Posterior cingulate gyrus (tissue), 11 donors: ENCODE measurements at regions not wholly inside any gene's neighbourhood (a gene's known extent, or its start where the extent isn't known, plus 50 kb on each side); places are given as distances from the start of the nearest gene placed in this dataset.
A peak's percentile ranks its signal among the peaks of the same experiment; 100 is the strongest.

Experiments
- DNase-seq, 10 donors: peaks; one replicate each; pipeline versions ENCODE4 v3.0.0 to v3.0.0-alpha.2; 2020 to 2021; ENCODE audit warnings: mixed read lengths in 3 of 10
- intact Hi-C: fragments of 100-400 bp; cut with DNase I; formaldehyde crosslinking; loops from one replicate; pipeline ENCODE4 v1.15.1; 2023

DNA sequence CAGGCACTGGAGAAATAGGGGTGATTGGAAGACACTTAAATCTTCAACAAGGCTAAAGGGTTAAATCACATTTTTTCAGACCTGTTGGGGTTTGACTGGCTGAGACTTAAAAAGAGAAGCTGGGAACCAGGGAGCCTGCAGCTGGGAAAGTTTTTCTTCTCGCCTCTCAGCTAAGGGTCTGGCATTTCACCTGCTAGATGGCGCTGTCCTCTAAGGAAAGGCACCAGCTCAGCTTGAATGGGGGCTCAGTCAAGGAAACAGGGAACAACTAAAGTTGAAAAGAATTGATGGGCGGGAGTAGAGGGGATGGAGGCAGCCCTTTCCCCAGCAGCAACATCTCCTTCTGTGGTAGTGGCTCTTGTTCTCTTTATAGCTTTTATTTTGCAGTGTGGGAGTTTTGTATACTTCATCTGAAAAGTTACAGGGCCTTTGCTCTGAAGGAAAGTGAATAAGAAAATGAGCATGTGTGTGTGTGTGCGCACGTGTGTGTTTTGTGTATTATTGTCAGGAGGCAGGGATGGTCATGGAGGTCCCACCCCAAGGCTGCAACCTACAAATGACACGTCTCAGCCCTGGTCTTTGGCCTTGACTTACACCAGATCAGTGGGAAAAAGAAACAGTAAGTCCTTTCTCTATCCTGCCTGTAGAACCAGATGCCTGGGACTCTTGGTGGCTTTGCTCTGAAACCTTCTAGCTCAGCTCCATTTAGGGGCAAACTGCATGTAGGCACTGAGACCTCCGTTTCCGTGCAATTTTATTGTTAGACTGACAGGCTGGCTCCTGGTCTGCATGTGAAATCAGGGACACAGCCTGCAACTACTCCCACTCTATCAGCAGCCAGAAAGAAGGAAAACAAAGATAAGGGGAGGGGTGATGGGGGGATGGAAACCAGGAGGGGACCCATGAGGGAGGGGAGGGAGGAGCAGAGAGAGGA, 316.2 kb upstream of the CLINT1 start:
- DNase-seq = peak in 8 of 10 donors; percentile 32 to 93 (median 70)
- intact Hi-C loops = loop anchor here (1.0 to 10.0 kb wide), 2 partner anchors 520 to 932 kb away; no protein-coding TSS in a partner anchor

DNA sequence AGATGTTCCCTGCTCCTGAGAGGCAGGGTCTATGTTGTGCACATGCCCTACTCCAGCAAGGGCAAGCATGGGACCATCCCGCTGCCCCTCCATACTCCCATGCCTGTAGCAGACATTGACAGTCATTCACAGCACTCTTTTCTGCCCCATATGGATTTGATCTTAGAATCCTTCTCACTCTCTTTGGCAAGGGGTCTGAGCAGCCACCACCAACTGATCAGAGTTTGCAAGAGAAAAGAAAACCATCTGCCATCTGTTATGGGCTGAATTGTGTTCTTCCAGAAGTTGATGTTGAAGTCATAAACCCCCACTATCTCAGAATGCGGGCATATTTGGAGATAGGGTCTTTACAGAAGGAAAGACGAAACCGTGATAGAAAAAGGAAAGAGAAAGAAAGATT, 315.1 kb upstream of the CLINT1 start:
- DNase-seq = no peak
- intact Hi-C loops = loop anchor here (10.0 kb wide), 1 partner anchor 521 kb away; no protein-coding TSS in a partner anchor

DNA sequence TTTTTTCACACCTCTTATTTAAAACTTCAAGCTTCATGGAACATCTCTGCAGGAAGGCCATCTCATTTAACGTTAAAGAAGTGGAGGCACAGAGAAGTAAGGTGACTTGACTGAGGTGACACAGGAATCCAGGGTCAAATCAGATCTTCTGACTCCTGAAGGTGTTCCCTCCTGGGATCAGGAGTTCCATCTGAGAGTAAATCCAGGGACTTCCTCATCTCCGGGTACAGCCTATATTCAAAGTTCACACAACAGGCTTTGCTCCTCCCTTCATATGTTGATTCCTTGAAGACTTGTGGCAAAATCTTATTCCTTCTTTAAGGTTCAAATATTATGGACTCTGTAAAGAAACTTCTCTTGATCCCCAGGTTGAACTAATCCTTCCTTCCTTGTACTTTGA, 313.1 kb upstream of the CLINT1 start:
- intact Hi-C loops = loop anchor here (10.0 kb wide), 1 partner anchor 523 kb away; no protein-coding TSS in a partner anchor

DNA sequence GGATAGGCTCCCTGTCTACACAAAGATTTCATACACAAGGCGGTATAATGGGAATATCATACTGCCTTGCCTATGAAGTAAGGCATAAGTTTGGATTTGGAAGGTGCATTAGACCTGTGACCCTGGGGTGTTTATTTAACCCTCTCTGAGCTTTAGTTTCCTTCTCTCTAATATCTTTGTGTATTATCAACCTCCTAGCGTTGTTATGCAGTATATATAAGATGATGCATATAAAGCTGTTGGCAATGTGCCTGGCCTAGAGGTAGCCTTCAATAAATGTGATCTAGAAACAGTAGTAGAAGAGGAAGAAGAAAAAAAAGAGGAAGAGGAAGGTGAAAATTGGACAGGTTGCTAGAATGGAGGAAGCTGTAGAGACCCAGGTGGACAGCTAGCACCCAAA, 311.6 kb upstream of the CLINT1 start:
- intact Hi-C loops = loop anchor here (10.0 kb wide), 1 partner anchor 524 kb away; no protein-coding TSS in a partner anchor
- DNase-seq = no peak

More for the DNA sequence above, 313.1 kb upstream of the CLINT1 start:
- DNase-seq = no peak

DNA sequence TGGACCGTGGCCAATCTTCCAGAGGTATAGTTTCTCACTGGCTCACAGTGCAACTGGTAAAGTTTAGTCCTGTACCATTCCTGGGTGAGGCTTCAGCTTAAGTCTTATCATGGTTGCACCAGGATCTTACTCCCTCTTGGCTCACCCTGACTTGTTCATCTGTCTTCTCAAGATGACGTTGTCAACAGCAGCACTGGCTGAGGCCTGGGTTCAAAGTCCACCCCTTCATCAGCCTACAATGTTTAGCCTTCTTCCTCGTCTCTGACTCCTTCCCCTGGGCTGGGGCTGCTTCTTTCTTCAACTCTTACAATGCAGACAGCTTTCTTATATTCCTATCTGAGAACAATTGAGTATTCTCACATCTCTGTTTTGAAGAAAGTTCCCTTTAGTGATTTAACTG, 311.1 kb upstream of the CLINT1 start:
- DNase-seq = no peak
- intact Hi-C loops = loop anchor here (10.0 kb wide), 1 partner anchor 525 kb away; no protein-coding TSS in a partner anchor

DNA sequence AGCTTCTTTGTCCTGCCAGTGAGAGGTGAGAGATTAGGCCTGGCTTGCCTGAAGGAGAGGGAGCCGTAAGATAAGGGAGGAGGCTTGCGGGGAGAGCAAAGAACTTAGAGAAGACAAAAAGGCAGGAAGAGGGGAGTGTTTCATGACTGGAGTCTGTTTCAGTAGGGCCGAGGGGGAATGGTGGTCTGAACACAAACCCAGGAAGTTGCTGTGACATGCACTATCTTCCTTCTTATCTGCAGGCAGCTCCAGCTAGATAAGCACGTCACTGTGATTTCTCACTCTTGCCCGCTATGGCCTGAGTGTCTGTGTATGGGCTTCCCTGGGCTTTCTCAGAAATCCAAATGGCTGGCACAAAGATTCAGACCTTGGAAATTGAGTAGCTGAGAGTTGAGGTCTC, 307.5 kb upstream of the CLINT1 start:
- intact Hi-C loops = no loop called here
- no peak for DNase-seq

DNA sequence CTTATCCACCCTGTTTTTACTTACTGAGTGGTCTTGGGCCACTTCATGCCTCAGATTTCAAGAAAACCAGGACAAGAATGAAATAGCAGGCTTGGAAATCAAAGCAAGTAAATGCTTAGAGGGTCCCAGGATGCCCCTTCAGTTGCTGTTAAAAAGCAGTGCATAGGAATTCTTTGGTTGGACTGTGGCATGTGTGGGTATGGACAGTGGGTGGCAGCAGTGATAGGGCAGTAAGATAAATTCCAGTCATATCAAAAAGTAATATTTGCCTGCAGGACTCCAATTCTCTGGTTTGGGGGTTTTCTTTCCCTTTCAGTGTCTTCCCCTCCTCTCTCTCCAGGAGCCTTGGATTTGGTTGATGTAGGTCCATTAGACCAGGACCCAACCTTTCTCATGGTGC, 306.7 kb upstream of the CLINT1 start:
- no peak for DNase-seq
- intact Hi-C loops = no loop called here

DNA sequence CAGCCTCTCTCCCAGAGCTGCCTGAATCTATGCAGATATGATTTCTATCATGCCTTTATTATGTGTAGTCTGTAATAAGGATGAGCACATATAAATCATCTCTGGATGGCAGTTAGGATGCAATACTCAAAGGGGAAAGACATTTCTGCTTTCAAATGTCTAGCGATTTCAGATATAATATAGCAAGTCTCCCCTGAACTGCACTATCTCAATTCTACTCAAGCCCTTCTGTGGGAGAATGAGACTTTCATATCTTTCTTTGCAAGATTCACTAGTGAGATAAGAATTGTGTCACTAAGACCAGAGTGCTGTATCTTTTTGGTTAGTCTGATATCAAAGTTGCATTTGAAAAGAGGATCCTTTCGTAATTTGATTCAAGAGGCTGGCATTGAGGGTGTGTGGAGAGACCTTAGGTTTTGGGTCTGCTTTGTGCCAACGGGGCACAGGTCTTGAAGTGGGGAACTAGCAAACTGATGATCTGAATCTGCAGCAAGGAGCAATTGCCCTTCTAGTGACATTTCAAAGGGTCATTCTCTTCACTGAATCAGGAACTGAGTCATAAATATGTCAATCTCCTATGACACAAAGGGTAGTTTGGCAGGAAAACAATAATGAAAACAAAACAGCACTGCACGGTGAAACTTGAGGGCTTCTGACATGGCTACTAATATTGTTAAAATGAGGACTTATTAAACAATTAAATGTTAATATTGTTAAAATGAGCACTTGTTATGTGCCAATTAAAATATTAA, 305.5 kb upstream of the CLINT1 start:
- intact Hi-C loops = no loop called here
- no peak for DNase-seq

DNA sequence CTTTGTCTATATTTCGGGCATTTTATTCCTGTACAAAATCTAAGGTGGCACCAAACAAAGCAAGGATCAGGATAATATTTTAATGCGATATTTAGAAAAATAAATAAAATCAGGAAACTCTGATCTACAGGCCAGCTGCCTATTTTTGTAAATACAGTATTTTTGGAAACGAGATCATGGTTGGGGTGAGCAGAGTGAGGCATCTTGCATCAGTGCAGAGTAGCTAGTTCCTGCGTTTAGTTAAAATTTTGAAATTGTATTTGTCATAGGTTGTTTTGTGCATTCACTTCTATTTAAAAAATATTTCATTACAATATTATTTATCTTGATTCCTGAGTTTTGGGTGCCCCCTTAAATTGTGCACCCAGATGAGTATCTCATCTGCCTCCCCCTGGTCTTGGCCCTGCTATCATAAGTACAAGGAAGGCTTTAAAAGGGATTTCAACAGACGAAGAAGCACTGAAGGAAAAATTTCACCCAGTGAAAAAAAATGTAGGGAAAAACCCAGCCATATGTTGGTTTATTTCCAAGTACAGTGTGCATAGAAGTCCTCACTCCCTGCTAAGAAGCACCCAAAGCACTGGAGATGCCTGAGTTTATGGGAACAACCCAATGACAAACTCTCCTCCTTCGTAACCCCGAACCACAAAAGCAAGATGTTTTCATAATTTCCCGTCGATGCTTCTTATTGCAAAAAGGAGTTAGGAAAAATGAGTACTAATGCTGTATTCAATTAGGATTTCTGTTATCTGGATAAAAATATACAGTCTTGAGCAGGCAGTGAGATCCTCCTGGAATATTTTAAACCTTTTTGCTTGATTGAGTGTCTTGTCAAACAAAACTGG, 304.7 kb upstream of the CLINT1 start:
- intact Hi-C loops = no loop called here

DNA sequence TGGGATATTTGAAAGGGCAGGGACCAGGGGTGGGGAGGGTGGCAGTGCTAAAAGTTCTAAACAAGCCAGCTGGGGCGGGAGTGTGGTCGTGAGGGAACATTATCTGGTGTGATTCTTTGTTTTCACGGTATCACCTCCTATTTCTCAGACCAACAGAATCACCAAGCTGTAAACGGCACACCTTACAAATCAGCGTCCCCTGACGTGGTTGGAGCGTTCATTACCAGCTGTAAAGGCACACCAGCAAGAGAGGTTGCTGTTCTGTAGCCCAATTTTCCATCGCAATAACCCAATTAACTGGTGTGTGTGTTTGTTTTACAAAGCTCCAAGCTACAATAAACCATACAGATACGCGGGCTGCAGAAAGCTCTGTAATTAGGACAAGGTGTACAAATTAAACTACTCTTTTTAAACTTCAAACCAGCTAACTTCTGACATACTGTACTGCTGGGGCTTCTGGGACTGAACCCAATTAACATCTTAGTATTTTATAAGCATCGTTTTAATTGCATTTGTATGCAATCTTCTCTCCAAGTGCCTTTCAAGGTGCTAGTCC, 303.6 kb upstream of the CLINT1 start:
- intact Hi-C loops = no loop called here
- no peak for DNase-seq

More for the DNA sequence above, 304.7 kb upstream of the CLINT1 start:
- DNase-seq = no peak

DNA sequence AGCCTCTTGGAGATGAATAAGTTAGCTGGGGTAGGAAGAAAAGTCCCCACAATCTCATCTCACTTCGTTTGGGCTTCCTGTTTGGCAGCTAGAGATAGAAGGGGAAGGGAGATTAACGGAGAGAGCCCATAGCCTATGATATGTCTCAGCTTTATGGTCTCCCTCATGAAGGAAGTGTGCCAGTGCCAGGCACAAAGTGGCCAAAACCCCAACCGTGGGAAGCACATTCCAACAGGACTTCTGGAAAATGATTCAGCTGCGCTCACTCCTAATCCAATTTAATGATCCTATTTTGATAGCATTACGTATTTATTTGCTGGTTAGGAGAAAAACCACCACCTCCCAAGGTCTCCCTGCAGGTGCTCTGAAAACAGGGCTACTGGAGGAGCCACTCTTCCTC, 303.1 kb upstream of the CLINT1 start:
- intact Hi-C loops = no loop called here
- no peak for DNase-seq

DNA sequence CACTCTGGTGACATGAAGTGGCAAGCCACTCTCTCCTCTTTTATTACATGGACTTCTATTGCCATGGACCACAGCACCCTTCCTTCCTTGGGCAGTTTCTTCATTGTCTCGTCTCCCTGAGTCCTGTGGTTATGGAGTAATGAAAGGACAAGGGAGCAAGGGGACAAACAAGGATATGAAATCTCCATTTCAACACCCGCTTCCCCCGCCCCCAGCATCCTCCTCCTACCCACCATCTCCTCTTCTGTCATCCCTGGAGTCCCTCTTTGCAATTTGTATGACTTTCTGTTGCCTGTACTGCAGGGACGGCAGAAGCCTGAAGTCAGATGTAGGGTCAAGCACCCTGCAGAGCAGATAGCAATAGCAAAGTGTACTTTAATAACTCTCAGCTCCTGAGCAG, 300.7 kb upstream of the CLINT1 start:
- intact Hi-C loops = no loop called here

DNA sequence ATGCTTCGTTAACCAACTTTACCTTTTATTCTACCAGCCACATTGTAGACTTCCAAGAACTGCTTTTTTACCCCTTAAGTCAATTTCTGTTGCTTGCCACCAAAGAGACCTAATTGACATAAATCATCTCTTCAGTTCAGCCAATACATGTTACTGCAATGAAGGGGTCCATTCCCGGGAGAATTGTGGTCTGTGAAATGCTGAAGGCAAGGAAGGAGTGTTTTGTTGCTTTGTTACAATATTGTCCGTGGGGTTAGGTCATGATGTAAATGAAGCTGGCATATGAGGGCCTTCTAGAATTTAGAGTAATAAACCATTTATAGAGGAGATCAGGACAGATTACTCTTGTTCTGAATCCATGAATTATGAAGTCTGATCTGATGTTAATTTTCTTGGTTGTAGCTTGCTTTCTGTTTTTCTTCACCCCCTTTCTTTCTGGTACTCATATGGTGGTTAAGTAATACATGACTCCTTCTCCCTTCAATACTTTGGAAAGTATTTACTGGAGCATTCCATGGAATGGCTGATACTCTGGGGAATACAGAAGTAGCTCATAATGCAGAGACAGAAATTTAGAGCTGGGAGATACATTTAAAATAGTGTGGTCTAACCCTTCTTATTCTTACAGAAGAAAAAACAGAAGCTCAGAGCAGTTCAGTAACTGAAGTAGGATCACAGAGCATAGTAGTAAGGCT, 297.0 kb upstream of the CLINT1 start:
- intact Hi-C loops = no loop called here
- DNase-seq = no peak

More for the DNA sequence above, 300.7 kb upstream of the CLINT1 start:
- DNase-seq = no peak

DNA sequence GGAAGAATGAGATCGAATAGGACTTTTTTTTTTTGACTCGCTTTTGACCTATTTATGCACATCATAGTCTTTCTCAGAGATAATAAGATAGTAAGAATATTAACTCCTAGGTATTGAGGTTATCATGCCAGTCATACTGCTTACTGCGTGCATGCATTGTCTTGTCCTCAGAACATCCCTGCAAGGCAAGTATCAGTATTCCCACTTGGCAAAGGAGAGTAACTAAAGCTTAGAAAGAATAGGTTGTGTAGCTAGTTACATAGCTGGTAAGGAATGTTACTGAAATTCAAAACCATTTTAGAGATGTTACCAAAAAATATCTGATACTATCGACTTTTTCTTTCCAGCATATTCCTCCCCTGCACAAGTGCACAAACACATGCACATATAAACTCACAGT, 296.1 kb upstream of the CLINT1 start:
- intact Hi-C loops = no loop called here
- DNase-seq = no peak

DNA sequence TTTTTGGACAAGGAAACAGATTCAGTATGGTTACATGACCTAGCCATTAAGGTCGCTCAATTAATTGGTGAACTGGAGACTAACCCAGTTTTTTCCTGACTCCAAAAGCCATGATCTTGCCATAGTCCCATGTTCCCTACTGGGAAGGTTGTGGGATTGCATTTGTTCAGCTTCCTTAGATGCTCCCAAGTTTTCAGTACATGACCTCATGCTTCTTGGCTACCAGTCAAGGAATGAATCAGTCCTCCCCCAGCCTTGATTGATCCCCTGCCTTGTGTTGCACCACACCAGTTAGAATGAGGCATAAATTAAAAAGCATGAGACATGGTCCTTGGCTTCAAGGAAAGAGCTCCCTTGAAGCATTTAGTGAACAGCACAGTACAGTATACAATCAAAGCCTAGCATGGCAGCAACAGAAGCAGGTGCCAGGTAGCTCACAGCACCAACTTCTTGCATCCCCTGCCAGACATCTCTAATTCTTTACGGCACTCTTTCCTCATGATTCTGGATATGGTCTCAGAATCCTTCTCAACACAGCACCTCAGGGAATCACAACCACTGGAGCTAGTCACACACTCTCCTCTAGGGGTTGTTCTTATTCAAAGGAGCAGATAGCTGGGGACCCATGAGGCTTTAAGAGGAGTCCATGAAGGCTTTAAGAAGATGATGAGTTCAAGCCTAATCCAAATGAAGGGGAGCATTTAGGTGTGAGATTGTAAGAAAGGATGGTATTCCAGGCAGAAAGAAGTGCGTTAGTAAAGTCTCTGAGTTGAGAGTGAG, 295.5 kb upstream of the CLINT1 start:
- DNase-seq = no peak
- intact Hi-C loops = no loop called here

DNA sequence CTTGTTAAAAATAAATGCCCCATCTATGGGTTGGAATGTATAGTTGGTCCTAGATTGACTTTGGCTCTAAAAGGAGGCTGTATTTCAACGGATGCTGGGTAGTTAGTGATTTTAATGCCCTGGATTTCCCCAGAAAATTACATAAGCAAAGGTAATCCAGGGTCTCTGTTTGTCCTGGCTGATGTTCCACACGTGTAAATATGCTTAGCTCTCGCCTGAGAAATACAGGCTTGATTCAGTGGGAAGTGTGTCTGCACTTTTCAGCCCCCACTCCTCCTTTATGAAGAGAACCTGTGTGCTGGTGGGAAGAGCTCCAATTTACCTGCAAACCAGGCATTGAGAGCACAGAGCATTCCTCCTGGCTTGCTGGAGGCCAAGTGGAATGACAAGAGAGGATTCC, 294.6 kb upstream of the CLINT1 start:
- intact Hi-C loops = no loop called here
- no peak for DNase-seq

DNA sequence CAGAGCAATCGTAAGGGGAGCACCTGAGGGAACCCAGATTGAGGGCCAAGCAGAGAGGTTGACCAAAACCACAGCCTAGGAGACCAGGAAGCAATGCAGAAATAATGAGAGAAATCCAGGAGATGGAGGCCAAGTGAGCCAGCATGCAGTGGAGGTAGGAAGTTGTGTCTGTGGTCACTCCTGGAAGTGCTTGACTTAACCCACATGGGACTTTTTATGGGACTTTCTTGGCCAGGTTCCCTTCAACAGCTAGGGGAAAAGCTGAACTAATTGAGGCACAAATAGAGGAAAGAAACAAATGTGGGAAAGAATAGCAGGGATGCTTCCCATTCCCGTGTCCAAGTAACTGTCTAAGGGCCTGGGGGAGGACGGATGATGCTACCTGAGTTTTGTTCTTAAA, 293.2 kb upstream of the CLINT1 start:
- no peak for DNase-seq
- intact Hi-C loops = no loop called here

DNA sequence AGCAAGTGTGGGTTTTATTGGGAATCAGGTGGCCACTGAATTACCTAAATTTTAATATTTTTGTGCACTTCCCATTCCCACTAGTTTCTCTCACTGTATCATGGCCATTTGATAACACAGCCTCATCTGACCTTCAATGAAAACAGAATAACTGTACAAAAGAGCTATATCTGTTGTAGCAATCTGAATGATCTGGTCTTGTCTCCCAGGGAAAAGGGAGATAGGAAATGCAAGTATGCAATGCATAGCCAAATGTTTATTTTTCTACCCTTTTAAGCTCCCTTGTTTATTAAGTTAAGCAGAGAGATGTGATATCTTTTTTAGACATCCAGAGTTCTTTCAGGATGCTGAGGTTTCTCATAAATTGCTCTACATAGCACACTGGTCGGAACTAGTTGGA, 288.3 kb upstream of the CLINT1 start:
- intact Hi-C loops = no loop called here
- DNase-seq = no peak

DNA sequence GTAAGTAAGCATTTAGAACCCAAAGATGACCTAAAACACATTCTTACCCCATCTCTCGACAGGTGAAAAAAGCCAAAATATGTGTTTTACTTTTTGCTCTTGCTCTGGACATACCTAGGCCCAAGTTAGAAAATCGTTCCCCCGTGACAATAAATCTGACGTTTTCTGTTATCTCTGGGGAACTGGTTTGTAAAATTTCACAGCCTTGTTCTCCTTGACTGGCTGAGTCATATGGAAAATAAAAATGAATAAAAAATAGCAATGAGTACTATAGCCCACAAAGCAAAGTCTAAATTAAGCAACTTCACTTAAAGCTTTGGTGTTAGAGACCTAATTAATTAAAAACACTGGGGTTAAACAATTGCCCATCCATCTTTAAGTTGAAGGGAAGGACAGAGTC, 286.9 kb upstream of the CLINT1 start:
- DNase-seq = no peak

More for the DNA sequence above, 286.9 kb upstream of the CLINT1 start:
- intact Hi-C loops = no loop called here
